ENCODE measurements at regions not wholly inside any gene's neighbourhood (a gene's known extent, or its start where the extent isn't known, plus 50 kb on each side); places are given as distances from the start of the nearest gene placed in this dataset.

- DNase-seq (ENCODE audit: low spot score): no peak
- no peak for TF ChIP-seq CTCF (IDR thresholded peaks at IDR 0.05; ENCODE audit: extremely low read depth, missing control alignments)
Measured at GRCh38 chr4:81790477-81790876, 318.8 kb upstream of the RASGEF1B start.

GRCh38 chr4:81789741-81790399 lies 318.2 kb upstream of the RASGEF1B start:
- DNase-seq (ENCODE audit: low spot score): no peak
- TF ChIP-seq CTCF (IDR thresholded peaks at IDR 0.05; ENCODE audit: extremely low read depth, missing control alignments): no peak

DNA sequence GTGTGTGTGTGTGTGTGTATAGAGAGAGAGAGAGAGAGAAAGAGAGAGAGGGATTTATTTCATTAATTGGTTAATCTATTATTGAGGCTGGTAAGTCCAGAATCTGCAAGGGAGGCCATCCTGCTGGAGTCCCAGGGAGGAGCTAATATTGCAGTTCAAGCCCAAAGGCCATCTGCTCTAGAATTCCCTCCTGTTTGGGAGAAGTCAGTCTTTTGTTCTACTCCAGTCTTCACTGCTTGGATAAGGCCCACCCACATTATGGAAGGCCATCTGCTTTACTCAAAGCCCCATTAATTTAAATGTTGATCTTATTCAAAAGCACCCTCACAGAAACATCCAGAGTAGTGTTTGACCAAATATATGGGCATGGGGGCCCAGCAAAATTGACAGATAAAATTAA lies 317.5 kb upstream of the RASGEF1B start:
- TF ChIP-seq CTCF (IDR thresholded peaks at IDR 0.05; ENCODE audit: extremely low read depth, missing control alignments): no peak
- no peak for DNase-seq (ENCODE audit: low spot score)

DNA sequence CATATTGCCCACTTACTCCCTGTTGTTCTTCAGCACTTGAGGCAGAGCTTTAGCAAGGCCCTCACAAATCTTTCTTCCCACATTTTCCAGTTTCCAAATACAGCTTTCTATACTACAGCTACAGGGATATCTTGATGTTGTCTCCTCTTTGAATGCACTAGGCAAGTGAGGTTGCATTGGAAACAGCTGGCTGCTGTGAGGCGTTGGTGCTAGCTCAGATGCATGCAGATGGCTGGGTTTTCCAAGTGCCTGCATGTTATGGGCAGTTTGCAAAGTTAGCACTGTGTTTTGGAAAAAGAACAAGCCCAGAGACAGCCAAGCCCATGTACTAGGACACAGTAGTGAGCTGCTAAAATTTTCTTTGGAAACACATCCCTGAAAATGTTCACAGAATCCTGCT lies 315.1 kb upstream of the RASGEF1B start:
- TF ChIP-seq CTCF (IDR thresholded peaks at IDR 0.05; ENCODE audit: extremely low read depth, missing control alignments): no peak
- no peak for DNase-seq (ENCODE audit: low spot score)

- no peak for DNase-seq (ENCODE audit: low spot score)
- TF ChIP-seq CTCF (IDR thresholded peaks at IDR 0.05; ENCODE audit: extremely low read depth, missing control alignments): no peak
Measured at GRCh38 chr4:81786063-81786763, 314.5 kb upstream of the RASGEF1B start.

DNA sequence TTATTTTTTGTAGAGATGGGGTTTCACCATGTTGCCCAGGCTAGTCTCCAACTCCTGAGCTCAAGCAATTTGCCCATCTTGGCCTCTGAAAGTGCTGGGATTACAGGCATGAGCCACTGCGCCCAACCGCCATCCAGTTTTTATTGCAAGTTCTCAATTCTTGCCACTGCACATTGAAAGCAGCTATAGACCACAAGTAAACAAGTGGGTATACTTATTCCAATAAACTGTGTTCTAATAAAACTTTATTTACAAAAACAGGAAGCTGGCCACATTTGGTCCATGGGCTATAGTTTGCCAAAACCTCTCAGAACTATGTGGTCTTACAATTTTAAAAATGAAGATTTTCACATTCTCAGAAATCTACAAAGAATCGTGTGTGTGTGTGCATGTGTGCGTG lies 313.6 kb upstream of the RASGEF1B start:
- DNase-seq (ENCODE audit: low spot score): no peak
- TF ChIP-seq CTCF (IDR thresholded peaks at IDR 0.05; ENCODE audit: extremely low read depth, missing control alignments): no peak

DNA sequence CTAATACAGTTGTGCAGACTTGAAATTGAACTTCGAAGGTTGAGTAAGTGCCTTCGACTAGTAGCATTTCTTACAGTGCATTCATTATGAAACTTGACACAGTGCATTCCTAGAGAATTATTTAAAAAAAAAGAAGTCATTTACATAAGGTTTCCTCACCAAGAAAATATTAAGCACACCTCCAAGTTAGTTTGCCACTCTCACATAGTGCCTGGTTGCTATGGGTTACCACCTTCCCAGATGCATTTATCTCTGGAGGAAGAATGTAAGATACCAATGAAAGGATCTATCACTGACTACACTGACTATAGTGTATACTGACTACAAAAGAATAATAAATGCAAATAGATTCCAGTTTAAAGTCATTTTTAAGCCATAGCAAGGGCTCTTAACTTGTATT lies 311.9 kb upstream of the RASGEF1B start:
- TF ChIP-seq CTCF (IDR thresholded peaks at IDR 0.05; ENCODE audit: extremely low read depth, missing control alignments): no peak
- DNase-seq (ENCODE audit: low spot score): no peak
